Activated T-helper 17 cell treated with anti-CD3 and anti-CD28 coated beads, Interleukin-2, amount 50 U/mL, for 72 hours (primary cell): ENCODE measurements at regions not wholly inside any gene's neighbourhood (a gene's known extent, or its start where the extent isn't known, plus 50 kb on each side); places are given as distances from the start of the nearest gene placed in this dataset.

Source experiments
- ATAC-seq: fragments of 150-1000 bp; cut with Tn5 transposase; replicated peaks from 2 replicates; pipeline ENCODE4 v1.10.0; 2021; ENCODE audit warnings: mild to moderate bottlenecking, moderate library complexity
- H3K27ac Mint-ChIP-seq: one replicate; pipeline ENCODE4 v1.8.0; 2022; ENCODE audit warnings: mixed read lengths
- H3K27me3 Mint-ChIP-seq: one replicate; pipeline ENCODE4 v1.8.0; 2022; ENCODE audit warnings: mixed read lengths
- H3K36me3 Mint-ChIP-seq: one replicate; pipeline ENCODE4 v1.8.0; 2022; ENCODE audit warnings: low read depth, mild to moderate bottlenecking, mixed read lengths
- H3K4me1 Mint-ChIP-seq: one replicate; pipeline ENCODE4 v1.8.0; 2022; ENCODE audit warnings: mixed read lengths
- H3K4me3 Mint-ChIP-seq: one replicate; pipeline ENCODE4 v1.8.0; 2022; ENCODE audit warnings: mild to moderate bottlenecking, mixed read lengths
- H3K9me3 Mint-ChIP-seq: one replicate; pipeline ENCODE4 v1.8.0; 2022; ENCODE audit warnings: mixed read lengths

DNA sequence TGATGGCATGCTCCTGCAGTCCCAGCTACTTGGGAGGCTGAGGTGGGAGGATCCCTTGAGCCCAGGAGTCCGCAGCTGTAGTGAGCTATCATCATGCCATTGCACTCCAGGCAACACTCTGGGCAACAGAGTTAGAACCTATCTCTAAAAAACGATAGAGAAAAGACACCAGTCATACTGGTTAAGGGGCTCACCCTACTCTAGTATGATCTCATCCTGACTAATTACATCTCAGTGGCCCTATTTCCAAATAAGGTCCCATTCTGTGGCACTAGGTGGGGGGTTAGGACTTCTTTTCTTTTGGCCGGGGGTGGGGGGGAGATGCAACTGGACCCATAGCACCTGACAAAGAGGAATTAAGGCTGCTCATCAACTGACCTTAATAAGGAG lies 163.2 kb upstream of the NCK2 start:
- Mint-ChIP-seq H3K4me1 (peaks cover 10% of the 10 kb centered on the region), H3K27ac (no peak overlapping the region), H3K27me3 (no peaks in the 10 kb centered on the region), H3K4me3 (no peak overlapping the region), H3K9me3 (no peaks in the 10 kb centered on the region), H3K36me3 (no peaks in the 10 kb centered on the region)
- peak; percentile 86 for ATAC-seq

GRCh38 chr2:105580870-105581554 lies 163.7 kb upstream of the NCK2 start:
- H3K36me3 Mint-ChIP-seq, result no peaks in the 10 kb centered on the region
- H3K27ac Mint-ChIP-seq, result no peak overlapping the region
- peaks cover 15% of the 10 kb centered on the region for H3K4me1 Mint-ChIP-seq
- no peak overlapping the region for H3K4me3 Mint-ChIP-seq
- no peaks in the 10 kb centered on the region for H3K9me3 Mint-ChIP-seq
- no peaks in the 10 kb centered on the region for H3K27me3 Mint-ChIP-seq
- ATAC-seq, result no peak

DNA sequence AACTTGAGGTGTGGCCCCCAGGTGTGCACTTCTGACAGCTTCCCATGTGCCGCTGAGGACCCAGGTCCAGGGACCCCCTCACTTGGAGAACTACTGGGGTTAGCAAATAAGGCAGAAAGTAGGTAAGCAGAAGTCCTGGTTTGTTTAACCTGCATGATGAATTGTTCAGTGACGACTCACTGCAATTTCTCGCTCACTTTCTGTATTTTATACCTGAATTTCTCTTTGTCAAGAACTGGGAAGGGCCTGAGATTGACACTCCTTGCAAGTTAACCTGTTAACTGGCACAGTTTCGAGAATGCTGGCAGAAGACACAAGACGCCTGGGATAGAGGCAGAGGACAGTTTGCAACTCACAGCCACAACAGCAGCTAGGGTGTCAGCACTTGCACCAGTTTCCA lies 164.5 kb upstream of the NCK2 start:
- H3K27ac Mint-ChIP-seq, result no peak overlapping the region
- no peak for ATAC-seq
- H3K36me3 Mint-ChIP-seq, result no peaks in the 10 kb centered on the region
- peaks cover 20% of the 10 kb centered on the region for H3K4me1 Mint-ChIP-seq
- no peak overlapping the region for H3K4me3 Mint-ChIP-seq
- H3K9me3 Mint-ChIP-seq, result no peaks in the 10 kb centered on the region
- no peaks in the 10 kb centered on the region for H3K27me3 Mint-ChIP-seq

DNA sequence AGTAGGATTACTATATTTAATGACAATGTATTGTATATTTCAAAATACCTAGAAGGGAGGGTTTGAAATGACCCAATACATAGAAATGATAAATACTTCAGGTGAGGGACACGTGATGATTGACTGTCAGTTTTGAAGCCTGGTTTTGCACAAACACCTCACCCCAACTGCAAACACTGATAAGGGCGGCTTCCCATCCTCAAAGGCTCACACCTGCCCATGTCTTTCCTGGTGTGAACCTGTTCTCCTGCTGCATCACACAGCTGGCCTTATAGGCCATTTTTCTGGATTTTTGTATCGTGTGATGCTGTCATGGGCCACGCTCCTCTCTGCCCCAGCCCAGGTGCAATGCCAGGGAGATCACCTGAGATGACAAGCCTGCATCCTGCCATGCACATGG lies 166.5 kb upstream of the NCK2 start:
- no peak overlapping the region for H3K4me3 Mint-ChIP-seq
- H3K27ac Mint-ChIP-seq, result no peak overlapping the region
- H3K27me3 Mint-ChIP-seq, result no peaks in the 10 kb centered on the region
- ATAC-seq, result no peak
- H3K36me3 Mint-ChIP-seq, result no peaks in the 10 kb centered on the region
- H3K9me3 Mint-ChIP-seq, result no peaks in the 10 kb centered on the region
- peaks cover 19% of the 10 kb centered on the region for H3K4me1 Mint-ChIP-seq

DNA sequence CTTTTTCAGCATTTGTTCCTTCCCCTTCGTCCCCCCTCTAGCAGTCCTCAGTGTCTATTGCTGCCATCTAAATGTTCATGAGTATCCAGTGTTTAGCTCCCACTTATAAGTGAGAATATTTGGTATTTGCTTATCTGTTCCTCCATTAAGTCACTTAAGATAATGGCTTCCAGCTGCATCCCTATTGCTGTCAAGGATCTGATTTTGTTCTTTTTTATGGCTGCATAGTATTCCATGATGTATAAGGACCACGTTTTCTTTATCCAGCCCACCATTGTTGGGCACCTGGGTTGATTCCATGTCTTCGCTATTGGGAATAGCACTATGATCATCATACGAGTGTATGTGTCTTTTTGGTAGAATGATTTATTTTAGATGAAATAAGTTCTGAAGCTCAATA lies 166.9 kb upstream of the NCK2 start:
- Mint-ChIP-seq H3K27me3 (no peaks in the 10 kb centered on the region), H3K27ac (no peak overlapping the region), H3K9me3 (no peaks in the 10 kb centered on the region), H3K4me1 (peaks cover 21% of the 10 kb centered on the region), H3K4me3 (no peak overlapping the region), H3K36me3 (no peaks in the 10 kb centered on the region)
- ATAC-seq, result no peak

- Mint-ChIP-seq H3K4me1 (peaks cover 26% of the 10 kb centered on the region), H3K9me3 (no peaks in the 10 kb centered on the region), H3K36me3 (no peaks in the 10 kb centered on the region), H3K27me3 (peaks cover 4% of the 10 kb centered on the region), H3K27ac (peak overlapping the region; percentile 98), H3K4me3 (peak overlapping the region; percentile 69)
- ATAC-seq, result peak; percentile 71
Observed at GRCh38 chr2:105576440-105577241, 168.1 kb upstream of the NCK2 start.

GRCh38 chr2:105576050-105576439 lies 168.7 kb upstream of the NCK2 start:
- no peaks in the 10 kb centered on the region for H3K9me3 Mint-ChIP-seq
- H3K27me3 Mint-ChIP-seq, result peaks cover 7% of the 10 kb centered on the region
- H3K27ac Mint-ChIP-seq, result peak overlapping the region; percentile 98
- no peak for ATAC-seq
- H3K36me3 Mint-ChIP-seq, result no peaks in the 10 kb centered on the region
- H3K4me3 Mint-ChIP-seq, result peak overlapping the region; percentile 69
- H3K4me1 Mint-ChIP-seq, result peaks cover 26% of the 10 kb centered on the region

DNA sequence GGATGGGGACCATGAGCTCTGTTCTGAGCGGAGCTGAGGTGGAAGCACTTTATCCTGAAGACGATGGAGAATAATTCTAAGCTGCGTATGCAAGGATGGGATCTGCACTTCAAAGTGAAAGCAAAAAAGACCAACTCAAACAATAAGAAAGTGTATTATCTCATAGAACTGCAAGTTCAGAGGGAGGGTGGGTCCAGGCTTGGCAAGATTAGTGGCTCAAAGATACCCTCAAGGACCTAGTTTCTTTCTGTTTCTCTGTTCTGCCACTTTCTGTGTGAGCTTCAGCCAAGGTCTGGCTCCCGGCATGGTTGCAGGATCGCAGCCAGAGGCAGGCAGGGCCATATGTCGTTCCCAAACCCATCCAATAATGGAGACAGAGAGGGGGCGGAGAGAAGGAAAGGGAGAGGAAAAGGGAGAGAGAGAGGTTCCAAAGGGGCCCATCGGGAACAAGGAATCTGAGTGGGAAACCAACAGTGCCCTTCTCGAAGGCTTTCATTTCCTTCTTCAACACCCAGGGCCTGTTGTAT lies 169.2 kb upstream of the NCK2 start:
- H3K27ac Mint-ChIP-seq, result peak overlapping the region; percentile 59
- ATAC-seq, result no peak
- peak overlapping the region; percentile 36 for H3K4me3 Mint-ChIP-seq
- H3K4me1 Mint-ChIP-seq, result peaks cover 26% of the 10 kb centered on the region
- no peaks in the 10 kb centered on the region for H3K9me3 Mint-ChIP-seq
- peaks cover 7% of the 10 kb centered on the region for H3K27me3 Mint-ChIP-seq
- no peaks in the 10 kb centered on the region for H3K36me3 Mint-ChIP-seq

DNA sequence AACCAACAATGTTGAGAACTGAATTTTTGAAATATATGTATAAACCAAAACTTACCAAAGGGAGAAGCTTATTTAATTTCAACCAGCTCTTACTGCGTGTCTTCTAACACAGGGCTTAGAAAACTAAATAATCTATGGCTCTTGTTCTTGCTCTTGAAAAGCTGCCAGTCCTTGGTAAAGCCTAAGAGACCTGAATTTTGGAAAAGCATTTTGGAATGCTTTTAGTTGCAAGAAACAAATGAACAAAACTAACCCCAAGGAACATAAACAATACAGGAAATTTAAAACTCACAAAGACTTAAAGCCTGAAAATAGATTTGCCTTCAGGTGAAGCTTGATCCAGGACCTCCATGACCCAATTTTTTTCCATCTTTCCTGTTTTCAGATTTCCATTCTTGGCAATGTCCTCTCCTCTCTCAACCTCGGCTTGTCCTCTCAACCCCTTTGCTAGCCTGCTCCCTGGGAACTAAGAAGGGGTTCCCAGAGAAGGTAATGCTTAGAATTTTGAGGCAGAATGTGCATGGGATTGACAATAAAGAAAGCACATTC lies 169.8 kb upstream of the NCK2 start:
- H3K36me3 Mint-ChIP-seq, result no peaks in the 10 kb centered on the region
- peak overlapping the region; percentile 36 for H3K4me3 Mint-ChIP-seq
- ATAC-seq, result no peak
- peaks cover 7% of the 10 kb centered on the region for H3K27me3 Mint-ChIP-seq
- peak overlapping the region; percentile 59 for H3K27ac Mint-ChIP-seq
- peaks cover 26% of the 10 kb centered on the region for H3K4me1 Mint-ChIP-seq
- no peaks in the 10 kb centered on the region for H3K9me3 Mint-ChIP-seq

- no peaks in the 10 kb centered on the region for H3K36me3 Mint-ChIP-seq
- no peak for ATAC-seq
- peak overlapping the region; percentile 32 for H3K4me3 Mint-ChIP-seq
- no peak overlapping the region for H3K27ac Mint-ChIP-seq
- H3K4me1 Mint-ChIP-seq, result peaks cover 26% of the 10 kb centered on the region
- no peaks in the 10 kb centered on the region for H3K9me3 Mint-ChIP-seq
- H3K27me3 Mint-ChIP-seq, result peaks cover 7% of the 10 kb centered on the region
Observed at GRCh38 chr2:105573910-105574655, 170.6 kb upstream of the NCK2 start.

DNA sequence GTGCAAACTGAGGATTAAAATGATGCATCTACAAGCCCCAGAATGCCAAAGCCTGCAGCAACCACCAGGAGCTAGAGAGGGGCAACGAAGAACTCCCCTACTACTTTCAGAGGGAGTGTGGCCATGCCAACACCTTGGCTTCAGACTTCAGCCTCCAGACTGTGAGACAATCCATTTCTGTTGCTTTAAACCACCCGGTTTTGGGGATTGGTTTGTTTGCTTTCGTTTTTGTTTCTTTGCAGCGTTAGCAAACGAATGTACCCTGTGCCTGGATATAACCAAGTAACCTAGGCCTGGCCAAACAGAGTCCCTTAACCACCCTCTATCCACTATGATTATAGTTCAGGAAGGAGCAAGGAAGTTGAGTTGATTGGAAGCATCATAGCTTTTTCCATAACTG lies 171.2 kb upstream of the NCK2 start:
- H3K4me3 Mint-ChIP-seq, result peak overlapping the region; percentile 32

DNA sequence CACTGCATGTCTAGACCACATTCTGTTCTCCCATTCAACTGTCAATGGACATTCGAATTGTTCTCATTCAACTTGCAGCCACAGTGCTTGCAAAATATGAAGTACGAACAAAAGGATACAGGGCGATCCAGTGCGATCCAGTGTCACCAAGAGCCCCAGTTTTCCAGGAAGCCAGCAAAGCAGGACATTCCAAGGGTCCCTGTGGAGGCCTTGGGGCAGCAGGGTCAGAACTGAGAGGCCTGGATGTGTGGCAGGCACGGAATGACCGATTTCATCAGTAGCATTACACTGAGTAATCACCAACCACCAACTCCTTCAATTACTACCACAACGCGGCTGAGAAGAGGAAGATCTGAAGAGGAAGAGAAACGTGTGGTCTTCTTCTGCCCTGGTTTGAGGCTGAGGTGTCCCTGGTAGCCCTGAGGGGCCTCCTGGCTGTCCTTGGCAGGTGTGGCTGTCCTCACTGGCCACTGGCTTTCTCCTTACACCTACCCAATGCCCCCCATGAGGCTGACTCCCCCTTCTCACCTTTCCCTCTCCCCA lies 172.7 kb upstream of the FHL2 start:
- Mint-ChIP-seq H3K4me1 (peaks cover 22% of the 10 kb centered on the region), H3K27me3 (peaks cover 7% of the 10 kb centered on the region), H3K36me3 (no peaks in the 10 kb centered on the region), H3K9me3 (no peaks in the 10 kb centered on the region), H3K4me3 (no peak overlapping the region), H3K27ac (no peak overlapping the region)
- ATAC-seq, result peak; percentile 30

More for the DNA sequence above, 171.2 kb upstream of the NCK2 start:
- Mint-ChIP-seq H3K36me3 (no peaks in the 10 kb centered on the region), H3K4me1 (peaks cover 26% of the 10 kb centered on the region), H3K27ac (no peak overlapping the region), H3K9me3 (no peaks in the 10 kb centered on the region), H3K27me3 (peaks cover 7% of the 10 kb centered on the region)
- no peak for ATAC-seq

DNA sequence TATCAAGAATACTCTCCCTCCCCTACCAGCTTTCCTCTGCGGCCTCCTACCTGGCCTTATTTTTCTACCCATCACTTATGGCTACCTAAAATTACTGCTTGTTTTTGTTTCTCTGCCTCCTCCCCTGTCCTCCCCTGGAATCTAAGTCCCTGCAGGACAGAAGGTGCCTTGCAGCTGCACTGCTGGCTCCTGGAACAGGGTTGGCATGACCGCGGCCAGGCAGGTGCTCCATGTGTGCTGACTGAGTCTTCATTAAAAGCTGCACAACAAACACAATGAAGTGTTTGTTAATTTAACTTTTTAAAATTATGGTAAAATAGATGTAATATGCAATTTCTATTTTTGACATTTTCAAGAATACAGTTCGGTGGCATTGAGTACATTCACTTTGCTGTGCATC lies 171.9 kb upstream of the FHL2 start:
- Mint-ChIP-seq H3K27me3 (peaks cover 7% of the 10 kb centered on the region), H3K9me3 (no peaks in the 10 kb centered on the region), H3K27ac (no peak overlapping the region), H3K36me3 (no peaks in the 10 kb centered on the region), H3K4me1 (peaks cover 17% of the 10 kb centered on the region), H3K4me3 (no peak overlapping the region)
- ATAC-seq, result no peak

DNA sequence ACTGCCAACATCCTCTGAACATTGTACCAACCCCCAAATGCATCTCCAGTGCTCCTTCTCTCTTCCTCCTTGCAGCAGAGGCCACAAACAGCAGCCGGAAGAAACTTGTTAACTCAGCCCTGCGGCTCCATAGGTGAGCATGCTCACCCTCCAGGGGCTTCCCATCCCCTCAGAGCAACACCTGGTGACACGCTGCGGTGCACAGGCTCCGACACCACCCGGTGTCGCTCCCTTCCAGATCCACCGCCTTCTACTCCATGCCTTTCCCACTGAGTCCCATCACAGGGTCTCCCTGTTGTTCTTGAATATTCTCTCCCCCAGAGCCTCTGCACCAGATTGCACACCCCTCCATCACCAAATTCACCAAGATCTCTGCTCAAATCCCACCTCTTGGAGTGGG lies 171.5 kb upstream of the FHL2 start:
- Mint-ChIP-seq H3K9me3 (no peaks in the 10 kb centered on the region), H3K4me3 (no peak overlapping the region), H3K27me3 (peaks cover 7% of the 10 kb centered on the region), H3K36me3 (no peaks in the 10 kb centered on the region), H3K4me1 (peaks cover 14% of the 10 kb centered on the region), H3K27ac (no peak overlapping the region)
- no peak for ATAC-seq
